Activated naive CD4-positive, alpha-beta T cell treated with anti-CD3 and anti-CD28 coated beads, Interleukin-2, amount 50 U/mL, for 72 hours (primary cell): ENCODE measurements at regions not wholly inside any gene's neighbourhood (a gene's known extent, or its start where the extent isn't known, plus 50 kb on each side); places are given as distances from the start of the nearest gene placed in this dataset.

Source experiments
- ATAC-seq, 2 donors: fragments of 150-1000 bp; cut with Tn5 transposase; 2 replicates each; pipeline ENCODE4 v1.10.0; 2021; ENCODE audit warnings: mild to moderate bottlenecking in 2 of 2, moderate library complexity in 2 of 2
- DNase-seq, 2 donors: peaks; one replicate each; pipeline ENCODE4 v3.0.0; 2021 to 2022; ENCODE audit warnings: low spot score in 2 of 2
- H3K27ac Mint-ChIP-seq, 2 donors: one replicate each; pipeline ENCODE4 v1.8.0; 2022; ENCODE audit warnings: mild to moderate bottlenecking in 2 of 2, mixed read lengths in 2 of 2
- H3K36me3 Mint-ChIP-seq, 2 donors: one replicate each; pipeline ENCODE4 v1.8.0; 2022; ENCODE audit warnings: mixed read lengths in 2 of 2
- H3K9me3 Mint-ChIP-seq, 2 donors: one replicate each; pipeline ENCODE4 v1.8.0; 2022; ENCODE audit warnings: mixed read lengths in 2 of 2

- ATAC-seq (no peak), DNase-seq (no peak)
- peaks cover 8 to 9% of the 10 kb centered on the region in 2 donors for H3K9me3 Mint-ChIP-seq
- no peak overlapping the region for H3K27ac Mint-ChIP-seq
- no peaks in the 10 kb centered on the region for H3K36me3 Mint-ChIP-seq
Observed at GRCh38 chr2:125850541-125850940, 805.4 kb upstream of the GYPC start.

- H3K9me3 Mint-ChIP-seq = peaks cover 4 to 15% of the 10 kb centered on the region in 2 donors
- no peak overlapping the region for H3K27ac Mint-ChIP-seq
- DNase-seq = no peak
- no peak for ATAC-seq
- no peaks in the 10 kb centered on the region for H3K36me3 Mint-ChIP-seq
Observed at GRCh38 chr2:125852364-125852763, 803.6 kb upstream of the GYPC start.

GRCh38 chr2:125853626-125854025 lies 802.3 kb upstream of the GYPC start:
- H3K9me3 Mint-ChIP-seq = peaks cover 4 to 15% of the 10 kb centered on the region in 2 donors
- ATAC-seq (no peak), DNase-seq (no peak)
- no peaks in the 10 kb centered on the region for H3K36me3 Mint-ChIP-seq
- H3K27ac Mint-ChIP-seq = no peak overlapping the region

- ATAC-seq (no peak), DNase-seq (no peak)
- H3K27ac Mint-ChIP-seq = no peak overlapping the region
- no peaks in the 10 kb centered on the region for H3K36me3 Mint-ChIP-seq
- H3K9me3 Mint-ChIP-seq = peaks cover 4 to 15% of the 10 kb centered on the region in 2 donors
Observed at GRCh38 chr2:125855204-125855603, 800.8 kb upstream of the GYPC start.

GRCh38 chr2:125857971-125858794 lies 797.8 kb upstream of the GYPC start:
- Mint-ChIP-seq H3K36me3 (no peaks in the 10 kb centered on the region), H3K27ac (no peak overlapping the region), H3K9me3 (peaks cover 4 to 9% of the 10 kb centered on the region in 2 donors)
- ATAC-seq = no peak
- DNase-seq = no peak

GRCh38 chr2:125861461-125861860 lies 794.5 kb upstream of the GYPC start:
- ATAC-seq (no peak), DNase-seq (no peak)
- Mint-ChIP-seq H3K36me3 (no peaks in the 10 kb centered on the region), H3K27ac (no peak overlapping the region), H3K9me3 (peaks cover 0 to 7% of the 10 kb centered on the region in 2 donors)

GRCh38 chr2:125867908-125868307 lies 788.0 kb upstream of the GYPC start:
- no peaks in the 10 kb centered on the region for H3K9me3 Mint-ChIP-seq
- no peak for DNase-seq
- no peak for ATAC-seq
- H3K36me3 Mint-ChIP-seq = no peaks in the 10 kb centered on the region
- no peak overlapping the region for H3K27ac Mint-ChIP-seq

GRCh38 chr2:125870264-125870663 lies 785.7 kb upstream of the GYPC start:
- Mint-ChIP-seq H3K36me3 (no peaks in the 10 kb centered on the region), H3K27ac (no peak overlapping the region), H3K9me3 (peaks cover 0 to 3% of the 10 kb centered on the region in 2 donors)
- ATAC-seq (no peak), DNase-seq (no peak)

- H3K36me3 Mint-ChIP-seq = no peaks in the 10 kb centered on the region
- no peak for ATAC-seq
- no peak overlapping the region for H3K27ac Mint-ChIP-seq
- DNase-seq = no peak
- H3K9me3 Mint-ChIP-seq = peaks cover 0 to 3% of the 10 kb centered on the region in 2 donors
Observed at GRCh38 chr2:125870746-125871145, 785.2 kb upstream of the GYPC start.

GRCh38 chr2:125874564-125874963 lies 781.4 kb upstream of the GYPC start:
- Mint-ChIP-seq H3K9me3 (peaks cover 0 to 5% of the 10 kb centered on the region in 2 donors), H3K36me3 (no peaks in the 10 kb centered on the region), H3K27ac (no peak overlapping the region)
- no peak for DNase-seq
- no peak for ATAC-seq

GRCh38 chr2:125885340-125885739 lies 770.6 kb upstream of the GYPC start:
- Mint-ChIP-seq H3K27ac (no peak overlapping the region), H3K36me3 (no peaks in the 10 kb centered on the region), H3K9me3 (peaks cover 13 to 15% of the 10 kb centered on the region in 2 donors)
- ATAC-seq (no peak), DNase-seq (no peak)

GRCh38 chr2:125886153-125886552 lies 769.8 kb upstream of the GYPC start:
- Mint-ChIP-seq H3K27ac (no peak overlapping the region), H3K9me3 (peaks cover 13 to 15% of the 10 kb centered on the region in 2 donors), H3K36me3 (no peaks in the 10 kb centered on the region)

GRCh38 chr2:125901278-125901677 lies 754.7 kb upstream of the GYPC start:
- no peak overlapping the region for H3K27ac Mint-ChIP-seq

More at GRCh38 chr2:125886153-125886552, 769.8 kb upstream of the GYPC start:
- DNase-seq = no peak
- no peak for ATAC-seq

GRCh38 chr2:125925891-125926546 lies 729.9 kb upstream of the GYPC start:
- peaks cover 8 to 17% of the 10 kb centered on the region in 2 donors for H3K9me3 Mint-ChIP-seq
- H3K36me3 Mint-ChIP-seq = no peaks in the 10 kb centered on the region
- no peak for DNase-seq
- H3K27ac Mint-ChIP-seq = no peak overlapping the region
- no peak for ATAC-seq

More at GRCh38 chr2:125901278-125901677, 754.7 kb upstream of the GYPC start:
- peaks cover 5 to 17% of the 10 kb centered on the region in 2 donors for H3K36me3 Mint-ChIP-seq
- DNase-seq = no peak
- peaks cover 31 to 32% of the 10 kb centered on the region in 2 donors for H3K9me3 Mint-ChIP-seq
- no peak for ATAC-seq

- no peak for ATAC-seq
- no peaks in the 10 kb centered on the region for H3K36me3 Mint-ChIP-seq
- DNase-seq = no peak
- H3K27ac Mint-ChIP-seq = no peak overlapping the region
- peaks cover 6 to 8% of the 10 kb centered on the region in 2 donors for H3K9me3 Mint-ChIP-seq
Observed at GRCh38 chr2:125935559-125935958, 720.4 kb upstream of the GYPC start.

- Mint-ChIP-seq H3K36me3 (peaks cover 5 to 7% of the 10 kb centered on the region in 2 donors), H3K9me3 (peaks cover 24 to 32% of the 10 kb centered on the region in 2 donors), H3K27ac (no peak overlapping the region)
- DNase-seq (no peak), ATAC-seq (no peak)
Observed at GRCh38 chr2:125942585-125943424, 713.2 kb upstream of the GYPC start.

GRCh38 chr2:125959047-125959446 lies 696.9 kb upstream of the GYPC start:
- ATAC-seq (no peak), DNase-seq (no peak)
- no peak overlapping the region for H3K27ac Mint-ChIP-seq
- H3K9me3 Mint-ChIP-seq = peaks cover 11 to 13% of the 10 kb centered on the region in 2 donors
- H3K36me3 Mint-ChIP-seq = no peaks in the 10 kb centered on the region
